MG63 (cell line): ENCODE measurements at regions not wholly inside any gene's neighbourhood (a gene's known extent, or its start where the extent isn't known, plus 50 kb on each side); places are given as distances from the start of the nearest gene placed in this dataset.

ENCODE experiments used
- DNase-seq: peaks from one replicate; pipeline ENCODE4 v3.0.0-alpha.2; 2020
- H3K27me3 ChIP-seq: fragments of 250-450 bp; sonication (Bioruptor Pico); 2 replicates; pipeline ENCODE4 v1.5.1; 2020; ENCODE audit warnings: mild to moderate bottlenecking, moderate library complexity
- H3K36me3 ChIP-seq: fragments of 250-450 bp; sonication (Bioruptor Pico); 2 replicates; pipeline ENCODE4 v1.5.1; 2020; ENCODE audit warnings: mild to moderate bottlenecking, moderate library complexity
- H3K4me3 ChIP-seq: fragments of 250-450 bp; sonication (Bioruptor Pico); 2 replicates; pipeline ENCODE4 v1.5.1; 2020; ENCODE audit warnings: mild to moderate bottlenecking, moderate library complexity
- H3K9me3 ChIP-seq: fragments of 250-450 bp; sonication (Bioruptor Pico); 2 replicates; pipeline ENCODE4 v1.5.1; 2020; ENCODE audit warnings: mild to moderate bottlenecking, moderate library complexity

- no peak for DNase-seq
- no peaks in the 10 kb centered on the region for H3K27me3 ChIP-seq
These were observed 229.2 kb upstream of the NWD2 start for GRCh38 chr4:37015391-37015790.

DNA sequence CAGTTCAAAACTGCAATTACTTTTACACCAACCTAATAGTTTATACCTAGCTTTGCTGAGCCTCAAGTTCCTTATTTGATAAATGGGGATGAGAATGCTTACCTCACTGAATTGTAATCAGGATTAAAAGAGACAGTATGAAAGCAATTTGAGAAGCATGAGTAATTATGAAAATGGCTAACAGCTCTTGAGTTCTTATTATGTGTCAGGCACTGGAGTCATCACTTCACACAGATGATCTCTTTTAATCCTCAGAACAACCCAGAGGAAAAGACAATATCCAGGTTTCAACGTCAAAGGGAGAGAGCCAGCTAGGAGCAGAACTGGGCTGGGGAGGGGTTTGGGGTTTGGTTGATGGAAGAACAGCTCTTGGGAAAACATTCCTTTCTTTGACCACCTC is 221.0 kb upstream of the NWD2 start:
- Histone ChIP-seq H3K4me3 (no peak overlapping the region), H3K36me3 (no peaks in the 10 kb centered on the region), H3K27me3 (no peaks in the 10 kb centered on the region), H3K9me3 (no peaks in the 10 kb centered on the region)
- no peak for DNase-seq

More at GRCh38 chr4:37015391-37015790, 229.2 kb upstream of the NWD2 start:
- Histone ChIP-seq H3K9me3 (no peaks in the 10 kb centered on the region), H3K36me3 (no peaks in the 10 kb centered on the region), H3K4me3 (no peak overlapping the region)

- Histone ChIP-seq H3K36me3 (no peaks in the 10 kb centered on the region), H3K27me3 (no peaks in the 10 kb centered on the region), H3K4me3 (no peak overlapping the region), H3K9me3 (no peaks in the 10 kb centered on the region)
- no peak for DNase-seq
These were observed 220.5 kb upstream of the NWD2 start for GRCh38 chr4:37023996-37024395.

DNA sequence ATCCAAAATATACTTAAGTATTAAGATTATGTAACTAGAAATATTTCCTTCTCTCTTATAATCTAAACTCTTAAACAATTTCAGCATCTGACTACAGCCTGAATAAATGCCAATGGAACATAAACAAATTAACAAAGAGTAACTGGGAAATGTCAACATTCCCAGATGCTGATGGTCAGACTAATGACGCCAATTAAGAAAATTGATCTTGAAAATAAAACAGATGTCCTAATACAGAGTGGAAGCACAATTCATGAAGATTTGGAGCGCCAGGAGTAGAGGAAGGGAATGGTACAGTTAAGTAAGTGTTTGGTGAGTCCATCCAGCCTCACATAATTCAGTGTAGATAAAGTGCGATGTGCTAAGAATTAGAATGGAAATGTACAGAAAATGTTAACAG is 203.7 kb upstream of the NWD2 start:
- no peak overlapping the region for H3K4me3 ChIP-seq
- no peaks in the 10 kb centered on the region for H3K27me3 ChIP-seq
- no peak for DNase-seq
- H3K9me3 ChIP-seq: no peaks in the 10 kb centered on the region
- H3K36me3 ChIP-seq: no peaks in the 10 kb centered on the region

DNA sequence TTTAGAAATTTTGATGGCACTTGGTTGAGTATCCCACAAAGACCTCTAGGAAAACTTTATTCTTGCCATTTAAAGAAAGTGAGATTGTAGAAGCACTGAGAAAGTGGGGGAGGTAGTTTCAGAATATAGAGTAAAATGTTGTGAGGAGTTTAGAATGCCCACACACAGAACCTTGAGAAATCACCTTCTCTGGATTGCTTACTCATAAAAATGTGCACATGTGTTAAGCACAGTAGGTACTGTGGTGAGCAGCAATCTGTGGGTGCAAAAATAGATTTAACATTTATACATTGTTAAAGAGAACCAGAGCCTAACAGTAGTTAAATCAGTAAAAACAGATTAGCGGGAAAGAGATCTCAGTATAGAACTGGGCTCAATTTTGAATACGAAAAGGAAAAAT is 201.2 kb upstream of the NWD2 start:
- no peak overlapping the region for H3K4me3 ChIP-seq
- DNase-seq: no peak
- no peaks in the 10 kb centered on the region for H3K27me3 ChIP-seq
- no peaks in the 10 kb centered on the region for H3K9me3 ChIP-seq
- H3K36me3 ChIP-seq: no peaks in the 10 kb centered on the region

GRCh38 chr4:37051111-37051510 is 193.4 kb upstream of the NWD2 start:
- Histone ChIP-seq H3K9me3 (no peaks in the 10 kb centered on the region), H3K27me3 (no peaks in the 10 kb centered on the region), H3K36me3 (no peaks in the 10 kb centered on the region), H3K4me3 (no peak overlapping the region)
- no peak for DNase-seq

DNA sequence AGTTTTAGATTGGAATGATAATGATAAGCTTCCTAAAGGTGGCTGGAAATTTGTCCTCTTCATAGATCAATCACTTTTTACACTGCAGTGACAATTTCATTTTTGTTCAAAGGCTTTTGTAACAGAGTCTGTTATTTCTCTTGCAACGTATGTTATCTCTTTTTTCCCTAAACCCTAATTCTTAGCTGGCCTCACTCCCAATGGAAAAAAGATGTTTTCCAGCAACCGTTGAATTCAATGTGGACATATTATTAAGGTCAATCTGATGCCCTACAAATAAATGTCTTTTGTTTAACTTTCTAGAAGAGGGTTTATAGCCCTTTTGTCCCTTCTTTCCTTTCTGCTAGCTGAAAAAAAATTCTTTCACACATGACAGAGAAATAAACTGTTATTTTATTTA is 192.7 kb upstream of the NWD2 start:
- H3K9me3 ChIP-seq: no peaks in the 10 kb centered on the region
- DNase-seq: no peak
- no peak overlapping the region for H3K4me3 ChIP-seq

DNA sequence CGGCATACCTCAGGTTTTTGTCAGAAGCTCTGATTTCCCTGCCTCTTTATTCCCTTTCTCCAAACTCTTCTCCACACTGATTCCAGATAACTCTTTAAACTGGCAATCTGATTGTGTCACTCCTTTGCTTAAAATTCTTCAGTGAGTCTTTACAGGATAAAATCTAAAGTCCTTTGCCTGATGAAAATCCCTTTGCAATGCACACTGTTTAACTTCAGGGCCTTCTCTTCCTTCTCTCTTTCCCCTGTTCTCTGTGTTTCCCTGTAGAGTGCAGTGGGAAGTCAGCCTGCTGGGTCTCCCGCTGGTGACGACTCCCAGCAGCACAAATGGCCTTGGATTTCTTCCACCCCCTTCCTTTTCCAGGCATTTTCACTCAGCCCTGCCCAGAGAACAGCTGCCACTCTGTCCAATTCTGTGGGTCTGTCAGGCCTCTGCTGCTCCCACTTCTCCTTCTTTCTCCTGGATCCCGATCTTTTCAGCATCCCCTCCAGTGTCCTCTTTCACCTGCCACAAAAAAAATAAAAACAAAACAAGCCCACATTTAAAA is 189.9 kb upstream of the NWD2 start:
- H3K36me3 ChIP-seq: no peaks in the 10 kb centered on the region
- no peak for DNase-seq
- H3K27me3 ChIP-seq: no peaks in the 10 kb centered on the region
- no peaks in the 10 kb centered on the region for H3K9me3 ChIP-seq
- no peak overlapping the region for H3K4me3 ChIP-seq

More for the DNA sequence above, 192.7 kb upstream of the NWD2 start:
- Histone ChIP-seq H3K36me3 (no peaks in the 10 kb centered on the region), H3K27me3 (no peaks in the 10 kb centered on the region)

DNA sequence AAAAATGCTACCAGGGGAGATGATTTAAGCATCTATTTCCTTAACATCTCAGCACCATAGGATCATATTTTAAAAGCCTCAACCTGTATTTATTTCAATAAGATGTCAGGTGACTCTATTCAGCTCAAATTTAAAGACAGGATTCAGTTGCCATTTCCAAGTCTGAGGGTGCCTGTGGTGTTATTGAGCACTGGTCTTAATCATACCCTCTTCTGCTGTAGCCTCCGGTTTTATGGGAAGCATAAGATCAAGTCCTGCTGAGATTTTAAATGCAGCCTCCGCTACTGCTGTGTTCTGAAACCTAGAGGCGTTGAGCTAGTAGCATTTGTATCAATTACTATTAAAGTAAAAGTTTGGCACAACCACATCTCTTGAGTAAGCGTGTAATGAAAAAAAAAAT is 185.7 kb upstream of the NWD2 start:
- Histone ChIP-seq H3K4me3 (no peak overlapping the region), H3K36me3 (no peaks in the 10 kb centered on the region), H3K27me3 (no peaks in the 10 kb centered on the region), H3K9me3 (no peaks in the 10 kb centered on the region)
- no peak for DNase-seq

DNA sequence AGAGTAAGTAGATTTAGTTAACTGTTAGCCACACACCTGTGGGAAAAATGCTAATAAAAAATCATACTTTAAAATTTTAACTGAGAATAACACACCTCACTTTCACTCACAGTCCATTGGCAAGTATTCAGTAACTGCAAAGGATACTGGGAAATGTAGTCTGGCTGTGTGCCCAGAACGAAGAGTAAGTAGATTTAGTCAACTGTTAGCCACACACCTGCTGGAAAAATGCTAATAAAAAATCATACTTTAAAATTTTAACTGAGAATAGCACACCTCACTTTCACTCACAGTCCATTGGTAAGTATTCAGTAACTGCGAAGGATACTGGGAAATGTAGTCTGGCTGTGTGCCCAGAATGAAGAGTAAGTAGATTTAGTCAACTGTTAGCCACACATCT is 178.4 kb upstream of the NWD2 start:
- no peaks in the 10 kb centered on the region for H3K27me3 ChIP-seq
- DNase-seq: no peak
- no peaks in the 10 kb centered on the region for H3K36me3 ChIP-seq
- H3K9me3 ChIP-seq: no peaks in the 10 kb centered on the region
- no peak overlapping the region for H3K4me3 ChIP-seq

- no peaks in the 10 kb centered on the region for H3K27me3 ChIP-seq
These were observed 176.0 kb upstream of the NWD2 start for GRCh38 chr4:37068580-37068979.

GRCh38 chr4:37070041-37070440 is 174.5 kb upstream of the NWD2 start:
- H3K36me3 ChIP-seq: no peaks in the 10 kb centered on the region
- no peak for DNase-seq
- H3K4me3 ChIP-seq: no peak overlapping the region
- no peaks in the 10 kb centered on the region for H3K9me3 ChIP-seq
- no peaks in the 10 kb centered on the region for H3K27me3 ChIP-seq

More at GRCh38 chr4:37068580-37068979, 176.0 kb upstream of the NWD2 start:
- Histone ChIP-seq H3K9me3 (no peaks in the 10 kb centered on the region), H3K4me3 (no peak overlapping the region), H3K36me3 (no peaks in the 10 kb centered on the region)
- no peak for DNase-seq

- no peak for DNase-seq
- Histone ChIP-seq H3K36me3 (no peaks in the 10 kb centered on the region), H3K27me3 (no peaks in the 10 kb centered on the region), H3K4me3 (no peak overlapping the region), H3K9me3 (no peaks in the 10 kb centered on the region)
These were observed 173.0 kb upstream of the NWD2 start for GRCh38 chr4:37071576-37071975.

DNA sequence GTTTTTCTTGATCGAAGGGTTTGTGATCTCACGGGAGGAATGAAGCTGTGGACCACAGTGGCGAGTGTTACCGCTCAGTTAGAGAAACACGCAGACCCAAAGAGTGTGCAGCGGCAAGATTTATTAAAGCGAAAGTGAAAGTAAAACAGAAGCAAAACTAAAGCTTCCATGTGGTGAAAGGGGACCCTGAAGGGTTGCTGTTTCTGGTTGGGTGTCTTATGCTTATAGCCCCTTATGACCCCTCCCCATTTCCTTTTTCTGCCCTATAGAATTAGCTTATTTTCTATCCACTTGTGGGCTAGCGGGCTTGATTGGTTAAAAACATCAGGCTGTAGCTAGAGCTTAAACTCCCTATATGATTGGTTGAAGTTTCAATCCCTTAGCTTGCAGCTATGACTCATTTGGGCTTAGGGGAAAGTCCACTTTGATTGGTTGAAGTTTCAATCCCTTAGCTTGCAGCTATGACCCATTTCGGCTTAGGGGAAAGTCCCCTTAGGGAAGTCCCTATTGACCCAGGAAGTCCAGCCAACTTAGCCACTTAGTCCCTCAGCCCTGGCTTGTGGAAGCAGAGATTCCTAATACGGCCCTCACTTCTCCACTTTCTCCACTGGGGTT is 171.2 kb upstream of the NWD2 start:
- H3K9me3 ChIP-seq: no peaks in the 10 kb centered on the region
- DNase-seq: no peak
- H3K4me3 ChIP-seq: no peak overlapping the region
- no peaks in the 10 kb centered on the region for H3K36me3 ChIP-seq
- no peaks in the 10 kb centered on the region for H3K27me3 ChIP-seq

GRCh38 chr4:37082912-37083311 is 161.6 kb upstream of the NWD2 start:
- H3K4me3 ChIP-seq: no peak overlapping the region
- DNase-seq: no peak
- no peaks in the 10 kb centered on the region for H3K27me3 ChIP-seq
- H3K9me3 ChIP-seq: no peaks in the 10 kb centered on the region
- H3K36me3 ChIP-seq: no peaks in the 10 kb centered on the region

- Histone ChIP-seq H3K9me3 (no peaks in the 10 kb centered on the region), H3K36me3 (no peaks in the 10 kb centered on the region), H3K27me3 (no peaks in the 10 kb centered on the region), H3K4me3 (no peak overlapping the region)
- DNase-seq: no peak
These were observed 148.6 kb upstream of the NWD2 start for GRCh38 chr4:37095925-37096324.

GRCh38 chr4:37101182-37101581 is 143.4 kb upstream of the NWD2 start:
- no peaks in the 10 kb centered on the region for H3K9me3 ChIP-seq
- no peak overlapping the region for H3K4me3 ChIP-seq
- no peaks in the 10 kb centered on the region for H3K36me3 ChIP-seq
- H3K27me3 ChIP-seq: no peaks in the 10 kb centered on the region
- no peak for DNase-seq

- DNase-seq: no peak
- H3K27me3 ChIP-seq: no peaks in the 10 kb centered on the region
- no peaks in the 10 kb centered on the region for H3K9me3 ChIP-seq
- H3K4me3 ChIP-seq: no peak overlapping the region
- H3K36me3 ChIP-seq: no peaks in the 10 kb centered on the region
These were observed 142.9 kb upstream of the NWD2 start for GRCh38 chr4:37101686-37102085.

DNA sequence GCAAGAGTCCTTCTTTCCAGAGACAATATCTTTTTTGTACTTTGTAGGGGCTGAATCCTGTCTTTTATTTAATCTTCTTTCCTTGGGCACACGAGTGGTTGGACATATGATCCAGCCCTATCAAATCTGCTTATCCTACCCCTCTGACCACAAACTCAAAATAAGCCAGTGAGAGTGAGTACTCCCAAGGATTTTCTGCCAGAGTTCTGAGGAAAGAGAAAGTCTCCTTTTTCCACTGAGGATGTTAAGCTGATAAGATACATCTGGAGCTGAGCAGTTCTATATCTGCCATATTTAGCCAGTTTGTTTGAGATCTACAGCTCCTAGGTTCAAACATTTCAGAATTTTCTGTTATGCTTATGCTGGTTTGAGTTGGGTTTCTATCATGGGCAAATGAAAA is 134.8 kb upstream of the NWD2 start:
- H3K27me3 ChIP-seq: no peaks in the 10 kb centered on the region
- H3K9me3 ChIP-seq: no peaks in the 10 kb centered on the region
- no peak overlapping the region for H3K4me3 ChIP-seq
- no peak for DNase-seq
- H3K36me3 ChIP-seq: no peaks in the 10 kb centered on the region
